ENCODE measurements at regions not wholly inside any gene's neighbourhood (a gene's known extent, or its start where the extent isn't known, plus 50 kb on each side); places are given as distances from the start of the nearest gene placed in this dataset.

DNA sequence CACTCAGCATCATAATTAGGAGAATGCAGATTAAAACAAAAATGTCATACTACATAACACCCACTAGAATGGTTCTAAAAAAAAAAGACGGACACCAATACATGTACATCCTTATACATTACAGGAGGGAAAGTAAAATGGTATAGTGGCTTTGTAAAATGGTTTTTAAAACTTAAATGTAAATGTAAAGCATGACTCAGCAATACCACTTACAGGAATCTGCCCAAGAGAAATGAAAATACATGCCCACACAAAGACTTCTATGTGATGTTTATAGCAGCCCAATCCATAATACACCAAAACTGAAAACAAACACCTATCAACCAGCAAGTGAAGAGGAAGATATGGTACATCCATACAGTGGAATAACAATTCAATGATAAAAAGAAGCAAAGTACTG is 939.1 kb upstream of the ACO1 start:
- TF ChIP-seq, protein P1, sequence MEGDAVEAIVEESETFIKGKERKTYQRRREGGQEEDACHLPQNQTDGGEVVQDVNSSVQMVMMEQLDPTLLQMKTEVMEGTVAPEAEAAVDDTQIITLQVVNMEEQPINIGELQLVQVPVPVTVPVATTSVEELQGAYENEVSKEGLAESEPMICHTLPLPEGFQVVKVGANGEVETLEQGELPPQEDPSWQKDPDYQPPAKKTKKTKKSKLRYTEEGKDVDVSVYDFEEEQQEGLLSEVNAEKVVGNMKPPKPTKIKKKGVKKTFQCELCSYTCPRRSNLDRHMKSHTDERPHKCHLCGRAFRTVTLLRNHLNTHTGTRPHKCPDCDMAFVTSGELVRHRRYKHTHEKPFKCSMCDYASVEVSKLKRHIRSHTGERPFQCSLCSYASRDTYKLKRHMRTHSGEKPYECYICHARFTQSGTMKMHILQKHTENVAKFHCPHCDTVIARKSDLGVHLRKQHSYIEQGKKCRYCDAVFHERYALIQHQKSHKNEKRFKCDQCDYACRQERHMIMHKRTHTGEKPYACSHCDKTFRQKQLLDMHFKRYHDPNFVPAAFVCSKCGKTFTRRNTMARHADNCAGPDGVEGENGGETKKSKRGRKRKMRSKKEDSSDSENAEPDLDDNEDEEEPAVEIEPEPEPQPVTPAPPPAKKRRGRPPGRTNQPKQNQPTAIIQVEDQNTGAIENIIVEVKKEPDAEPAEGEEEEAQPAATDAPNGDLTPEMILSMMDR (IDR thresholded peaks at IDR 0.05; ENCODE audit: low read depth, low read length, poor library complexity, severe bottlenecking) = no peak
- no peak for TF ChIP-seq EZH2phosphoT487 (IDR thresholded peaks at IDR 0.05; ENCODE audit: borderline replicate concordance, low read length)

Data from DOHH2 (cell line).